GM12878 (cell line): ENCODE measurements at regions not wholly inside any gene's neighbourhood (a gene's known extent, or its start where the extent isn't known, plus 50 kb on each side); places are given as distances from the start of the nearest gene placed in this dataset.

Experiments
- ATAC-seq: fragments of 200-7000 bp; cut with Tn5 transposase; 3 replicates; pipeline ENCODE4 v1.9.1; 2020; ENCODE audit warnings: mild to moderate bottlenecking, moderate library complexity
- BruUV-seq: library from RNA; stranded (reverse); fragments of 400-500 nt; replicated peaks from 2 replicates; lab custom pipeline; 2021; lab: Mats Ljungman, UMichigan
- CTCF ChIA-PET: fragments of 300-600 bp; sonication (Branson Sonifier 250); formaldehyde crosslinking; extraction: SDS; loops from one replicate; lab custom pipeline; 2021; ENCODE audit warnings: inconsistent platforms; lab: Yijun Ruan, JAX
- POLR2A ChIA-PET: fragments of 350-600 bp; formaldehyde crosslinking; extraction: SDS; loops from one replicate; lab custom pipeline; 2021; ENCODE audit warnings: inconsistent platforms; lab: Charles Lee
- RAD21 ChIA-PET: fragments of 300-600 bp; sonication (Branson Sonifier 250); formaldehyde crosslinking; loops from one replicate; lab custom pipeline; 2023; ENCODE audit warnings: antibody characterized with exemption; ENCODE audit not compliant: unreplicated experiment; lab: Charles Lee
- SMC1A ChIA-PET: fragments of 300-600 bp; sonication (Branson Sonifier 250); formaldehyde crosslinking; loops from one replicate; lab custom pipeline; 2023; ENCODE audit not compliant: unreplicated experiment, uncharacterized antibody; lab: Charles Lee
- DNase-seq: peaks from one replicate; pipeline ENCODE4 v3.0.0-alpha.2; 2011; ENCODE audit warnings: low read depth, low spot score
- FAIRE-seq: peaks from 3 replicates; lab custom pipeline; 2011; peaks lifted over from hg19 to GRCh38; lab: Jason Lieb, UNC
- H2AFZ ChIP-seq: 2 replicates; pipeline ENCODE4 v1.6.0; 2011; ENCODE audit warnings: low read depth, low read length, control low read depth; ENCODE audit not compliant: control insufficient read depth
- H3K27ac ChIP-seq: 2 replicates; pipeline ENCODE4 v1.5.1; 2011; ENCODE audit warnings: control low read depth; ENCODE audit not compliant: control insufficient read depth, insufficient read depth
- H3K27me3 ChIP-seq, 2 experiments: replicated peaks in 1 of 2; 2 replicates each; pipeline versions ENCODE4 v1.6.0 to v1.6.1; 2011; ENCODE audit warnings: low read length in 1 of 2; ENCODE audit not compliant: control insufficient read depth in 2 of 2, insufficient read depth in 2 of 2
- H3K36me3 ChIP-seq, 2 experiments: 2 replicates each; pipeline ENCODE4 v1.5.1; 2011; ENCODE audit warnings: low read length in 1 of 2; ENCODE audit not compliant: control insufficient read depth in 2 of 2, insufficient read depth in 2 of 2
- H3K4me1 ChIP-seq: 2 replicates; pipeline ENCODE4 v1.6.1; 2011; ENCODE audit warnings: mild to moderate bottlenecking, low read length, moderate library complexity, mixed read lengths; ENCODE audit not compliant: control insufficient read depth, insufficient read depth
- H3K4me2 ChIP-seq: 2 replicates; pipeline ENCODE4 v1.6.0; 2011; ENCODE audit warnings: control low read depth; ENCODE audit not compliant: control insufficient read depth, insufficient read depth
- H3K4me3 ChIP-seq: fragments of 200-600 bp; sonication (generic); 2 replicates; pipeline ENCODE4 v1.5.1; 2016
- H3K79me2 ChIP-seq: 2 replicates; pipeline ENCODE4 v1.6.0; 2011; ENCODE audit warnings: low read length; ENCODE audit not compliant: control insufficient read depth, insufficient read depth
- H3K9ac ChIP-seq: 2 replicates; pipeline ENCODE4 v1.8.0; 2011; ENCODE audit warnings: low read length, control low read depth, mixed read lengths; ENCODE audit not compliant: control insufficient read depth, insufficient read depth
- H3K9me3 ChIP-seq: replicated peaks from 3 replicates; pipeline ENCODE4 v1.5.1; 2011; ENCODE audit warnings: mild to moderate bottlenecking, low read length; ENCODE audit not compliant: control insufficient read depth, insufficient read depth
- H4K20me1 ChIP-seq: 2 replicates; pipeline ENCODE4 v1.6.0; 2011; ENCODE audit not compliant: control insufficient read depth, insufficient read depth
- BACH1 ChIP-seq: fragments of 450-650 bp; IDR thresholded peaks from 2 replicates; pipeline ENCODE4 v1.6.1; 2017; ENCODE audit warnings: mild to moderate bottlenecking, borderline replicate concordance
- CEBPB ChIP-seq, 2 experiments: fragments of 150-350 bp in 1 of 2; IDR thresholded peaks; 2 replicates each; pipeline ENCODE4 v1.6.1; 2012 to 2014; ENCODE audit warnings: low read depth in 2 of 2, low read length in 2 of 2, borderline replicate concordance in 1 of 2, inconsistent platforms in 1 of 2
- HDAC2 ChIP-seq: fragments of 200-600 bp; sonication (generic); IDR thresholded peaks from 2 replicates; pipeline ENCODE4 v1.6.1; 2017
- KAT2A ChIP-seq: conservative IDR thresholded peaks from 2 replicates; pipeline ENCODE4 v1.6.1; 2011; ENCODE audit warnings: low read depth, low read length; ENCODE audit not compliant: control insufficient read depth
- MXI1 ChIP-seq: fragments of 150-350 bp; IDR thresholded peaks from 2 replicates; pipeline ENCODE4 v1.6.1; 2011; ENCODE audit warnings: low read depth, mild to moderate bottlenecking, inconsistent platforms, low read length, improper control_type of control experiment
- MYC ChIP-seq: IDR thresholded peaks from 2 replicates; pipeline ENCODE4 v1.6.1; 2011; ENCODE audit warnings: mild to moderate bottlenecking, low read length, moderate library complexity, inconsistent platforms; ENCODE audit not compliant: insufficient read depth, insufficient replicate concordance, insufficient read length, severe bottlenecking
- NRF1 ChIP-seq: conservative IDR thresholded peaks from 2 replicates; pipeline ENCODE4 v1.6.1; 2011; ENCODE audit warnings: mild to moderate bottlenecking, low read depth, low read length, improper control_type of control experiment
- PAX5 ChIP-seq: IDR thresholded peaks from 2 replicates; pipeline ENCODE4 v1.6.1; 2011; ENCODE audit warnings: low read depth, low read length, borderline replicate concordance
- POLR2A ChIP-seq: IDR thresholded peaks from 2 replicates; pipeline ENCODE4 v1.6.1; 2011; ENCODE audit warnings: low read depth, mild to moderate bottlenecking, low read length
- POLR2AphosphoS5 ChIP-seq: IDR thresholded peaks from 2 replicates; pipeline ENCODE4 v1.6.1; 2011; ENCODE audit warnings: mild to moderate bottlenecking, low read length, inconsistent platforms
- SIX5 ChIP-seq: IDR thresholded peaks from 2 replicates; pipeline ENCODE4 v1.6.1; 2011; ENCODE audit warnings: mild to moderate bottlenecking, low read depth, low read length, moderate library complexity; ENCODE audit not compliant: severe bottlenecking
- SMAD5 ChIP-seq: IDR thresholded peaks from 2 replicates; pipeline ENCODE4 v1.6.1; 2016; ENCODE audit warnings: antibody characterized with exemption, low read depth
- TCF12 ChIP-seq: IDR thresholded peaks from 2 replicates; pipeline ENCODE4 v1.6.1; 2011; ENCODE audit warnings: low read depth, mild to moderate bottlenecking, low read length
- WRNIP1 ChIP-seq: IDR thresholded peaks from 2 replicates; pipeline ENCODE4 v1.6.1; 2011; ENCODE audit warnings: low read depth, low read length, improper control_type of control experiment, borderline replicate concordance
- ZSCAN29 ChIP-seq: fragments of 450-650 bp; IDR thresholded peaks from 2 replicates; pipeline ENCODE4 v1.6.1; 2017; ENCODE audit warnings: mild to moderate bottlenecking, moderate library complexity
- WGBS: methylation state at CpG from one replicate; pipeline ENCODE4 v1.1.6; 2016; ENCODE audit warnings: low lambda C conversion rate; ENCODE audit not compliant: insufficient replicate concordance, insufficient coverage; ENCODE audit errors: missing lambda C conversion rate; 5-methylcytosine and 5-hydroxymethylcytosine counted together
- in situ Hi-C: fragments of 300-500 bp; cut with MboI; formaldehyde crosslinking; loops from 9 replicates; pipeline ENCODE4 v1.14.3; 2018; ENCODE audit warnings: mixed read lengths
- intact Hi-C: fragments of 100-400 bp; cut with micrococcal nuclease; formaldehyde crosslinking; loops from one replicate; pipeline ENCODE4 v1.14.2; 2022; ENCODE audit not compliant: unreplicated experiment
- TF ChIP-seq, protein P1 (sequence below): fragments of 450-650 bp; IDR thresholded peaks from 2 replicates; pipeline ENCODE4 v1.6.1; 2017; ENCODE audit warnings: antibody characterized with exemption, mild to moderate bottlenecking, moderate library complexity
- TF ChIP-seq, protein P2 (sequence below): IDR thresholded peaks from 2 replicates; pipeline ENCODE4 v1.6.1; 2011; ENCODE audit warnings: borderline replicate concordance, low read depth, mild to moderate bottlenecking, moderate library complexity, low read length; ENCODE audit not compliant: insufficient read depth, poor library complexity, severe bottlenecking
- TF ChIP-seq, protein P3 (sequence below): fragments of 450-650 bp; IDR thresholded peaks from 2 replicates; pipeline ENCODE4 v1.6.1; 2018; ENCODE audit warnings: mild to moderate bottlenecking, low read depth, moderate library complexity; ENCODE audit not compliant: partially characterized antibody

- TF ChIP-seq ZSCAN29 (no peak), BACH1 (no peak), PAX5 (no peak), POLR2A (no peak)
- TF ChIP-seq, protein P1, sequence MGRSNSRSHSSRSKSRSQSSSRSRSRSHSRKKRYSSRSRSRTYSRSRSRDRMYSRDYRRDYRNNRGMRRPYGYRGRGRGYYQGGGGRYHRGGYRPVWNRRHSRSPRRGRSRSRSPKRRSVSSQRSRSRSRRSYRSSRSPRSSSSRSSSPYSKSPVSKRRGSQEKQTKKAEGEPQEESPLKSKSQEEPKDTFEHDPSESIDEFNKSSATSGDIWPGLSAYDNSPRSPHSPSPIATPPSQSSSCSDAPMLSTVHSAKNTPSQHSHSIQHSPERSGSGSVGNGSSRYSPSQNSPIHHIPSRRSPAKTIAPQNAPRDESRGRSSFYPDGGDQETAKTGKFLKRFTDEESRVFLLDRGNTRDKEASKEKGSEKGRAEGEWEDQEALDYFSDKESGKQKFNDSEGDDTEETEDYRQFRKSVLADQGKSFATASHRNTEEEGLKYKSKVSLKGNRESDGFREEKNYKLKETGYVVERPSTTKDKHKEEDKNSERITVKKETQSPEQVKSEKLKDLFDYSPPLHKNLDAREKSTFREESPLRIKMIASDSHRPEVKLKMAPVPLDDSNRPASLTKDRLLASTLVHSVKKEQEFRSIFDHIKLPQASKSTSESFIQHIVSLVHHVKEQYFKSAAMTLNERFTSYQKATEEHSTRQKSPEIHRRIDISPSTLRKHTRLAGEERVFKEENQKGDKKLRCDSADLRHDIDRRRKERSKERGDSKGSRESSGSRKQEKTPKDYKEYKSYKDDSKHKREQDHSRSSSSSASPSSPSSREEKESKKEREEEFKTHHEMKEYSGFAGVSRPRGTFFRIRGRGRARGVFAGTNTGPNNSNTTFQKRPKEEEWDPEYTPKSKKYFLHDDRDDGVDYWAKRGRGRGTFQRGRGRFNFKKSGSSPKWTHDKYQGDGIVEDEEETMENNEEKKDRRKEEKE = no peak
- TF ChIP-seq, all 136 proteins: peak for 0
Measured at GRCh38 chr3:159741281-159741680, 247.4 kb upstream of the IL12A start (continued).

DNA sequence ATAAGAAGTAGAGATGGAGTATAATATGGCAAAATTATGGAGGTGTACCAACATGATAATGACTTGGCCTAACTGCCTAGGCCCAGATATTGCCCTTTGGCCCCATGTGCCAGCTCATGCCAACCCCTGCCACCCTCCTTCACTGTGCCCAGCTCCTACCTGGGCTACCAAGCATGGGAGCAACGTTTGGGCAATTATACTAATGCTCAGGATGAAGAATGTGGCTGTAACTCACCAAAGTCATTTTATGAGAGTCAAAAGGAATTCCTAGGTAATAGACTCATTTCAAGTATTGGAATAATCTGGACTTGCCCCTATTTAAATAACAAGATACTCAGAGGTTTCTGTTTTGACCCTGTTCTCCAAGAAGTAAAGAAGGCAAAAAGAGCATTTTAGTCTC is 240.2 kb upstream of the IL12A start:
- Histone ChIP-seq H3K27ac (no peak overlapping the region), H3K4me1 (no peaks in the 10 kb centered on the region), H4K20me1 (no peaks in the 10 kb centered on the region), H3K27me3 (no peaks in the 10 kb centered on the region), H3K9me3 (no peaks in the 10 kb centered on the region), H3K79me2 (no peaks in the 10 kb centered on the region), H3K4me3 (no peak overlapping the region), H3K9ac (no peak overlapping the region), H3K4me2 (no peak overlapping the region), H2AFZ (no peak overlapping the region), H3K36me3 (no peaks in the 10 kb centered on the region)
- SMC1A ChIA-PET = no interaction called here
- in situ Hi-C loops (no loop called here), intact Hi-C loops (no loop called here)
- RAD21 ChIA-PET = no interaction called here
- FAIRE-seq = no peak
- DNase-seq = no peak
- no TSS peak for BruUV-seq
- ATAC-seq = no peak
- POLR2A ChIA-PET = no interaction called here
- WGBS = 0% methylated on average over 1 of the region's 1 CpG
- CTCF ChIA-PET = no interaction called here
- TF ChIP-seq, protein P2, sequence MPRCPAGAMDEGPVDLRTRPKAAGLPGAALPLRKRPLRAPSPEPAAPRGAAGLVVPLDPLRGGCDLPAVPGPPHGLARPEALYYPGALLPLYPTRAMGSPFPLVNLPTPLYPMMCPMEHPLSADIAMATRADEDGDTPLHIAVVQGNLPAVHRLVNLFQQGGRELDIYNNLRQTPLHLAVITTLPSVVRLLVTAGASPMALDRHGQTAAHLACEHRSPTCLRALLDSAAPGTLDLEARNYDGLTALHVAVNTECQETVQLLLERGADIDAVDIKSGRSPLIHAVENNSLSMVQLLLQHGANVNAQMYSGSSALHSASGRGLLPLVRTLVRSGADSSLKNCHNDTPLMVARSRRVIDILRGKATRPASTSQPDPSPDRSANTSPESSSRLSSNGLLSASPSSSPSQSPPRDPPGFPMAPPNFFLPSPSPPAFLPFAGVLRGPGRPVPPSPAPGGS = no peak
- TF ChIP-seq SMAD5 (no peak), HDAC2 (no peak), WRNIP1 (no peak), CEBPB (IDR thresholded peaks at IDR 0.05; ENCODE audit: borderline replicate concordance in 1 of 2, low read depth in 2 of 2, low read length in 2 of 2) (no peak), POLR2AphosphoS5 (no peak), MXI1 (no peak), NRF1 (no peak), KAT2A (no peak), SIX5 (no peak), TCF12 (no peak), MYC (no peak)
- TF ChIP-seq, protein P3, sequence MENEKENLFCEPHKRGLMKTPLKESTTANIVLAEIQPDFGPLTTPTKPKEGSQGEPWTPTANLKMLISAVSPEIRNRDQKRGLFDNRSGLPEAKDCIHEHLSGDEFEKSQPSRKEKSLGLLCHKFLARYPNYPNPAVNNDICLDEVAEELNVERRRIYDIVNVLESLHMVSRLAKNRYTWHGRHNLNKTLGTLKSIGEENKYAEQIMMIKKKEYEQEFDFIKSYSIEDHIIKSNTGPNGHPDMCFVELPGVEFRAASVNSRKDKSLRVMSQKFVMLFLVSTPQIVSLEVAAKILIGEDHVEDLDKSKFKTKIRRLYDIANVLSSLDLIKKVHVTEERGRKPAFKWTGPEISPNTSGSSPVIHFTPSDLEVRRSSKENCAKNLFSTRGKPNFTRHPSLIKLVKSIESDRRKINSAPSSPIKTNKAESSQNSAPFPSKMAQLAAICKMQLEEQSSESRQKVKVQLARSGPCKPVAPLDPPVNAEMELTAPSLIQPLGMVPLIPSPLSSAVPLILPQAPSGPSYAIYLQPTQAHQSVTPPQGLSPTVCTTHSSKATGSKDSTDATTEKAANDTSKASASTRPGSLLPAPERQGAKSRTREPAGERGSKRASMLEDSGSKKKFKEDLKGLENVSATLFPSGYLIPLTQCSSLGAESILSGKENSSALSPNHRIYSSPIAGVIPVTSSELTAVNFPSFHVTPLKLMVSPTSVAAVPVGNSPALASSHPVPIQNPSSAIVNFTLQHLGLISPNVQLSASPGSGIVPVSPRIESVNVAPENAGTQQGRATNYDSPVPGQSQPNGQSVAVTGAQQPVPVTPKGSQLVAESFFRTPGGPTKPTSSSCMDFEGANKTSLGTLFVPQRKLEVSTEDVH = no peak
